IMR-90 (cell line): ENCODE measurements at regions not wholly inside any gene's neighbourhood (a gene's known extent, or its start where the extent isn't known, plus 50 kb on each side); places are given as distances from the start of the nearest gene placed in this dataset.
A peak's percentile ranks its signal among the peaks of the same experiment; 100 is the strongest.

ENCODE experiments used
- ATAC-seq: fragments of 200-7000 bp; cut with Tn5 transposase; 2 replicates; pipeline ENCODE4 v1.9.1; 2020; ENCODE audit warnings: low read depth, mild to moderate bottlenecking, moderate library complexity
- BruUV-seq: library from RNA; stranded (reverse); fragments of 400-500 nt; replicated peaks from 2 replicates; lab custom pipeline; 2021; lab: Mats Ljungman, UMichigan
- CTCF ChIA-PET: fragments of 300-600 bp; formaldehyde crosslinking; extraction: SDS; loops from one replicate; lab custom pipeline; 2021; ENCODE audit warnings: antibody characterized with exemption; lab: Yijun Ruan, JAX
- POLR2A ChIA-PET: fragments of 300-600 bp; sonication (Branson Sonifier 250); formaldehyde crosslinking; loops from one replicate; lab custom pipeline; 2022; ENCODE audit warnings: antibody characterized with exemption; ENCODE audit not compliant: unreplicated experiment; lab: Charles Lee
- DNase-seq: peaks from one replicate; pipeline ENCODE4 v3.0.0; 2013
- H2AFZ ChIP-seq: replicated peaks from 2 replicates; pipeline ENCODE3; 2013; ENCODE audit warnings: low read length, mild to moderate bottlenecking; ENCODE audit not compliant: poor library complexity
- H2AK5ac ChIP-seq: 2 replicates; pipeline ENCODE4 v1.6.1; 2013; ENCODE audit warnings: low read depth, low read length, inconsistent platforms
- H2AK9ac ChIP-seq: replicated peaks from 2 replicates; pipeline ENCODE3; 2013; ENCODE audit warnings: mild to moderate bottlenecking, low read depth, low read length, moderate library complexity; ENCODE audit not compliant: poor library complexity
- H2BK120ac ChIP-seq: 2 replicates; pipeline ENCODE4 v1.6.1; 2013; ENCODE audit warnings: low read depth, low read length, inconsistent platforms
- H2BK15ac ChIP-seq: 3 replicates; pipeline ENCODE4 v1.6.1; 2013; ENCODE audit warnings: low read depth, low read length, inconsistent platforms
- H2BK20ac ChIP-seq: 2 replicates; pipeline ENCODE4 v1.6.1; 2013; ENCODE audit warnings: low read depth, mild to moderate bottlenecking, inconsistent platforms, low read length, moderate library complexity
- H2BK5ac ChIP-seq: 2 replicates; pipeline ENCODE4 v1.6.1; 2013; ENCODE audit warnings: mild to moderate bottlenecking, low read depth, low read length, inconsistent platforms; ENCODE audit not compliant: poor library complexity, severe bottlenecking
- H3K14ac ChIP-seq: replicated peaks from 2 replicates; pipeline ENCODE4 v1.6.1; 2013; ENCODE audit warnings: low read depth, low read length, inconsistent platforms
- H3K18ac ChIP-seq: 2 replicates; pipeline ENCODE4 v1.6.1; 2013; ENCODE audit warnings: low read depth, low read length, control low read depth
- H3K23ac ChIP-seq: 2 replicates; pipeline ENCODE4 v1.6.1; 2013; ENCODE audit warnings: low read depth, low read length, inconsistent platforms
- H3K27ac ChIP-seq: 2 replicates; pipeline ENCODE4 v1.5.1; 2013; ENCODE audit warnings: mild to moderate bottlenecking, control low read depth, low read length; ENCODE audit not compliant: insufficient read depth
- H3K27me3 ChIP-seq: 2 replicates; pipeline ENCODE4 v1.6.1; 2013; ENCODE audit warnings: low read length; ENCODE audit not compliant: control insufficient read depth, insufficient read depth
- H3K36me3 ChIP-seq: 2 replicates; pipeline ENCODE4 v1.6.1; 2013; ENCODE audit warnings: low read length, mixed read lengths; ENCODE audit not compliant: control insufficient read depth, insufficient read depth
- H3K4ac ChIP-seq: 2 replicates; pipeline ENCODE4 v1.6.1; 2013; ENCODE audit warnings: low read depth, low read length, inconsistent platforms
- H3K4me1 ChIP-seq: 2 replicates; pipeline ENCODE4 v1.6.1; 2013; ENCODE audit warnings: low read length, mixed read lengths; ENCODE audit not compliant: control insufficient read depth, insufficient read depth
- H3K4me2 ChIP-seq: 2 replicates; pipeline ENCODE4 v1.6.1; 2013; ENCODE audit warnings: low read depth, mild to moderate bottlenecking, control low read depth, low read length, moderate library complexity
- H3K4me3 ChIP-seq: 2 replicates; pipeline ENCODE4 v1.5.1; 2013; ENCODE audit warnings: low read depth, mild to moderate bottlenecking, control low read depth, low read length, moderate library complexity; ENCODE audit not compliant: insufficient read depth
- H3K56ac ChIP-seq: 2 replicates; pipeline ENCODE4 v1.6.1; 2013; ENCODE audit warnings: low read length, inconsistent platforms; ENCODE audit not compliant: insufficient read depth; ENCODE audit errors: extremely low read depth
- H3K79me1 ChIP-seq, 2 experiments: 2 replicates each; pipeline ENCODE4 v1.6.1; 2013; ENCODE audit warnings: low read length in 2 of 2, inconsistent platforms in 1 of 2, low read depth in 1 of 2
- H3K9ac ChIP-seq: 2 replicates; pipeline ENCODE4 v1.6.1; 2013; ENCODE audit warnings: low read depth, low read length, control low read depth
- H3K9me1 ChIP-seq: 2 replicates; pipeline ENCODE4 v1.6.1; 2013; ENCODE audit warnings: low read length, inconsistent platforms; ENCODE audit not compliant: insufficient read depth
- H3K9me3 ChIP-seq: 2 replicates; pipeline ENCODE4 v1.6.1; 2013; ENCODE audit warnings: low read length; ENCODE audit not compliant: control insufficient read depth, insufficient read depth
- H4K20me1 ChIP-seq: 2 replicates; pipeline ENCODE4 v1.6.1; 2013; ENCODE audit warnings: low read length, inconsistent platforms; ENCODE audit not compliant: insufficient read depth
- H4K5ac ChIP-seq: 2 replicates; pipeline ENCODE4 v1.6.1; 2013; ENCODE audit warnings: mild to moderate bottlenecking, low read depth, low read length, control low read depth
- H4K8ac ChIP-seq, 2 experiments: 2 replicates each; pipeline ENCODE4 v1.6.1; 2013; ENCODE audit warnings: low read depth in 2 of 2, low read length in 2 of 2, control low read depth in 1 of 2, inconsistent platforms in 1 of 2
- H4K91ac ChIP-seq: 2 replicates; pipeline ENCODE4 v1.6.1; 2013; ENCODE audit warnings: low read depth, low read length, inconsistent platforms; ENCODE audit not compliant: insufficient read depth
- BHLHE40 ChIP-seq: fragments of 150-350 bp; IDR thresholded peaks from 2 replicates; pipeline ENCODE4 v1.6.1; 2016; ENCODE audit warnings: mild to moderate bottlenecking, low read depth, low read length
- CEBPB ChIP-seq: IDR thresholded peaks from 2 replicates; pipeline ENCODE4 v1.6.1; 2012; ENCODE audit warnings: low read depth, low read length, improper control_type of control experiment
- CHD1 ChIP-seq: IDR thresholded peaks from 2 replicates; pipeline ENCODE4 v1.6.1; 2012; ENCODE audit warnings: low read depth, low read length, improper control_type of control experiment
- MAFK ChIP-seq: IDR thresholded peaks from 2 replicates; pipeline ENCODE4 v1.6.1; 2012; ENCODE audit warnings: low read depth, low read length, improper control_type of control experiment
- MAZ ChIP-seq: IDR thresholded peaks from 2 replicates; pipeline ENCODE4 v1.6.1; 2012; ENCODE audit warnings: low read depth, mild to moderate bottlenecking, low read length, improper control_type of control experiment, moderate library complexity, borderline replicate concordance
- MXI1 ChIP-seq: IDR thresholded peaks from 2 replicates; pipeline ENCODE4 v1.6.1; 2012; ENCODE audit warnings: low read depth, mild to moderate bottlenecking, low read length, moderate library complexity, borderline replicate concordance
- NFE2L2 ChIP-seq: fragments of 150-350 bp; IDR thresholded peaks from 2 replicates; pipeline ENCODE4 v1.6.1; 2016; ENCODE audit warnings: low read depth, mild to moderate bottlenecking, low read length
- POLR2A ChIP-seq: IDR thresholded peaks from 2 replicates; pipeline ENCODE4 v1.6.1; 2012; ENCODE audit warnings: mild to moderate bottlenecking, low read depth, low read length
- RAD21 ChIP-seq: IDR thresholded peaks from 2 replicates; pipeline ENCODE4 v1.6.1; 2012; ENCODE audit warnings: low read length, improper control_type of control experiment
- RCOR1 ChIP-seq: IDR thresholded peaks from 2 replicates; pipeline ENCODE4 v1.6.1; 2012; ENCODE audit warnings: mild to moderate bottlenecking, low read length, improper control_type of control experiment; ENCODE audit not compliant: insufficient replicate concordance
- RFX5 ChIP-seq: IDR thresholded peaks from 2 replicates; pipeline ENCODE4 v1.8.0; 2012; ENCODE audit warnings: low read depth, mild to moderate bottlenecking, low read length, moderate library complexity
- SMC3 ChIP-seq: fragments of 150-350 bp; IDR thresholded peaks from 2 replicates; pipeline ENCODE4 v1.6.1; 2016; ENCODE audit warnings: low read depth, mild to moderate bottlenecking, antibody characterized with exemption, low read length, moderate library complexity
- WGBS, 2 experiments: methylation state at CpG; one replicate each; pipeline versions ENCODE4 v1.1.5 to v1.1.7; 2013; ENCODE audit warnings: missing lambda C conversion rate in 2 of 2; ENCODE audit not compliant: insufficient read length in 1 of 2; ENCODE audit errors: extremely low coverage in 2 of 2; 5-methylcytosine and 5-hydroxymethylcytosine counted together
- dilution Hi-C: fragments of 300-500 bp; cut with HindIII; formaldehyde crosslinking; loops from one replicate; pipeline ENCODE4 v1.14.3; 2018; ENCODE audit warnings: low sequenced_read_pairs; ENCODE audit not compliant: unreplicated experiment
- in situ Hi-C: fragments of 300-500 bp; cut with MboI; formaldehyde crosslinking; loops from 3 replicates; pipeline ENCODE4 v1.14.3; 2019; ENCODE audit warnings: low sequenced_read_pairs, inconsistent platforms, mixed read lengths
- intact Hi-C: fragments of 100-400 bp; cut with micrococcal nuclease; formaldehyde crosslinking; loops from 2 replicates; pipeline ENCODE4 v1.10.0; 2022
- TF ChIP-seq, protein P1 (sequence below): fragments of 150-350 bp; IDR thresholded peaks from 2 replicates; pipeline ENCODE4 v1.6.1; 2017; ENCODE audit warnings: mild to moderate bottlenecking, antibody characterized with exemption, low read length, low read depth
- TF ChIP-seq, protein P2 (sequence below): fragments of 150-350 bp; IDR thresholded peaks from 2 replicates; pipeline ENCODE4 v1.6.1; 2016; ENCODE audit warnings: low read depth, mild to moderate bottlenecking, low read length, moderate library complexity, borderline replicate concordance

DNA sequence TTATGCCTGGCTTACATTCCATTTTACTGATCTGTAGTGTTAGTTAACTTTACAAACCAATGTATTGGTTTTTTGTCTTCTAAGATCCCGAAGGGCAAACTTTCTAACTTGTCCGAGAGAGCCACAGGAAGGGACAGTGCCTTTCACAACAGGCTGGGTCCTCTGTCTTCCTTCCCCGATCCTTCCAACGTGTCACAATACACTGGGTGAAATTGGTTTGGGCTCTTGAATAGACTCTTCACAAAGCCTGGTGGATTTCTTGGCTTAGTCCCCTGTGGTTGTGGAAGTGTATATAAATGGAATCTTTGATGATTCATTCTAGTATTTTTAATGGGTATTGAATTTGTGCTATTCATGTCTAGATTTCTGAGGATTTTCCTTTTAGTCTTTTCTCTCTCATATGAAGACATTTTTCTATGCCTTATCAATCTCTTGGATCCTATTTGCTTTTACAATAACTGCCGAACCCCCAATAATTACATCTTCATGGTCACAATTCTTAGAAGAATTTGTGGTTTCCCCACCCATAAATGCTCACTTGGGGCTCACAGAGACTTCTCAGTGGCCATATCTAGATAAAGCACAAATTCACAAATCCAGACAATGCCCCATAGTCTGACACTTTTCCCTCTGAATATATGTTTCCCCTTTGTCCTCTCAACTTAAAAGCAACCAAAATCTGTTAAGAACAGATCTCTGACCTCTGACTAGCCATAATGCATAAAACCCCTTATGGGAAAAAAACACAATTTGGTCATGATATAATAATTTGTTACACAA lies 107.7 kb downstream of the MTRR start:
- no peak overlapping the region for H3K4me2 ChIP-seq
- WGBS, 2 experiments, result no CpG with 5 or more reads among the region's 5 CpGs
- H3K23ac ChIP-seq, result no peak overlapping the region
- H3K27ac ChIP-seq, result no peak overlapping the region
- no peaks in the 10 kb centered on the region for H3K36me3 ChIP-seq
- no peak overlapping the region for H3K4me3 ChIP-seq
- H2BK20ac ChIP-seq, result no peak overlapping the region
- no peak overlapping the region for H2BK5ac ChIP-seq
- H4K5ac ChIP-seq, result no peak overlapping the region
- H3K79me1 ChIP-seq, result no peaks in the 10 kb centered on the region
- H3K56ac ChIP-seq, result no peak overlapping the region
- intact Hi-C loops (no loop called here), in situ Hi-C loops (no loop called here), dilution Hi-C loops (no loop called here)
- ChIA-PET POLR2A (no interaction called here), CTCF (no interaction called here)
- no peak overlapping the region for H2BK120ac ChIP-seq
- no peak for ATAC-seq
- H3K18ac ChIP-seq, result no peak overlapping the region
- no peak overlapping the region for H2BK15ac ChIP-seq
- H4K8ac ChIP-seq, result no peak overlapping the region
- no peak overlapping the region for H2AFZ ChIP-seq
- H3K14ac ChIP-seq, result no peak overlapping the region
- H3K4ac ChIP-seq, result no peak overlapping the region
- H4K91ac ChIP-seq, result no peak overlapping the region
- H3K27me3 ChIP-seq, result no peaks in the 10 kb centered on the region
- H2AK5ac ChIP-seq, result no peak overlapping the region
- no peak overlapping the region for H2AK9ac ChIP-seq
- no peaks in the 10 kb centered on the region for H4K20me1 ChIP-seq
- H3K9ac ChIP-seq, result no peak overlapping the region
- no peaks in the 10 kb centered on the region for H3K9me3 ChIP-seq
- peak; percentile 2 for DNase-seq
- no peaks in the 10 kb centered on the region for H3K9me1 ChIP-seq
- no peaks in the 10 kb centered on the region for H3K4me1 ChIP-seq
- TF ChIP-seq RAD21 (no peak), RCOR1 (no peak), CHD1 (no peak), MXI1 (no peak), BHLHE40 (no peak), NFE2L2 (no peak), SMC3 (no peak), MAZ (no peak), CEBPB (no peak), POLR2A (no peak), RFX5 (no peak), MAFK (no peak)
- TF ChIP-seq, protein P1, sequence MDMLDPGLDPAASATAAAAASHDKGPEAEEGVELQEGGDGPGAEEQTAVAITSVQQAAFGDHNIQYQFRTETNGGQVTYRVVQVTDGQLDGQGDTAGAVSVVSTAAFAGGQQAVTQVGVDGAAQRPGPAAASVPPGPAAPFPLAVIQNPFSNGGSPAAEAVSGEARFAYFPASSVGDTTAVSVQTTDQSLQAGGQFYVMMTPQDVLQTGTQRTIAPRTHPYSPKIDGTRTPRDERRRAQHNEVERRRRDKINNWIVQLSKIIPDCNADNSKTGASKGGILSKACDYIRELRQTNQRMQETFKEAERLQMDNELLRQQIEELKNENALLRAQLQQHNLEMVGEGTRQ, result no peak
- TF ChIP-seq, protein P2, sequence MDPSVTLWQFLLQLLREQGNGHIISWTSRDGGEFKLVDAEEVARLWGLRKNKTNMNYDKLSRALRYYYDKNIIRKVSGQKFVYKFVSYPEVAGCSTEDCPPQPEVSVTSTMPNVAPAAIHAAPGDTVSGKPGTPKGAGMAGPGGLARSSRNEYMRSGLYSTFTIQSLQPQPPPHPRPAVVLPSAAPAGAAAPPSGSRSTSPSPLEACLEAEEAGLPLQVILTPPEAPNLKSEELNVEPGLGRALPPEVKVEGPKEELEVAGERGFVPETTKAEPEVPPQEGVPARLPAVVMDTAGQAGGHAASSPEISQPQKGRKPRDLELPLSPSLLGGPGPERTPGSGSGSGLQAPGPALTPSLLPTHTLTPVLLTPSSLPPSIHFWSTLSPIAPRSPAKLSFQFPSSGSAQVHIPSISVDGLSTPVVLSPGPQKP, result no peak
- no TSS peak for BruUV-seq
